Hepatocyte (in vitro differentiated cells): ENCODE measurements at regions not wholly inside any gene's neighbourhood (a gene's known extent, or its start where the extent isn't known, plus 50 kb on each side); places are given as distances from the start of the nearest gene placed in this dataset.

Experiments
- CTCF ChIP-seq: fragments of 200-600 bp; sonication (generic); IDR thresholded peaks from 2 replicates; pipeline ENCODE4 v1.5.1; 2016; ENCODE audit warnings: antibody characterized with exemption, mild to moderate bottlenecking; ENCODE audit not compliant: poor library complexity
- EZH2 ChIP-seq: fragments of 200-600 bp; sonication (generic); IDR thresholded peaks from 2 replicates; pipeline ENCODE4 v1.6.1; 2016; ENCODE audit warnings: antibody characterized with exemption, mild to moderate bottlenecking, borderline replicate concordance

- TF ChIP-seq EZH2, result no peak
- TF ChIP-seq CTCF, result no peak
These were observed 216.4 kb upstream of the HAND2 start for GRCh38 chr4:173746424-173746823.
